GM19395 (cell line): ENCODE measurements at regions not wholly inside any gene's neighbourhood (a gene's known extent, or its start where the extent isn't known, plus 50 kb on each side); places are given as distances from the start of the nearest gene placed in this dataset.

ENCODE experiments used
- ATAC-seq: cut with Tn5 transposase; IDR thresholded peaks from one replicate; pipeline ENCODE4 v1.9.1; 2021; ENCODE audit warnings: mild to moderate bottlenecking, moderate library complexity; ENCODE audit not compliant: unreplicated experiment

DNA sequence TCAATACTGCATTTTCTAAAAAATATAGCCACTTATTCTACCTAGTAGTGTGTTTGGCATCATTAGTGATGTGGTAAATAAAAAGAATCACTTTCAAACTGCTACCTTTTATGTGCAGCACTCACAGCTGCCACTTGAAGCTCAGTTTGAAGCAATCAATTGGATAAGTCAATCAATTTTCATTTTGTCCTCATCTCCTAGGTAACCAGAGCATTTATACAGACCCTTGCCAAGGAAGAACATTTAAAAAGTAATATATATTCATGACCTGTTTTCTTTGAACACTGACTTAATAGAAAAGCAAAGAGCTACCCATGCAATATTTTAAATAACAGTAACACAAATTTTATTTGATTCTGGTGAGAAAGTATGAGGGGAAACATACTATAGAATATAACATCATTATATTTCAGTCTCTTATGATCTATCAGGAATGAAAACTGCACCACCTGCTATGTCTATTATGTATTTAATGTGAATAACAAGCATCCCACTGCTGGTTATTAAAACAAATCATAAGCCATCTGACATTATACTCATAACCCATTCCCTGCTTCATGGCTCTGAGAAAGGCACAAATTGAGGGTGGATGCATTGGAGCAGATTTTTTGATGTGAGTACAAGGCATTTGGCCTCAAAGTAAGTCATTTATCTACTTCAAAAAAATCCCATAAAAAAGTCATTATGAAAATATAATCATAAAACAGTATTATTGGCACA is 168.4 kb upstream of the C21orf91 start:
- no peak for ATAC-seq

DNA sequence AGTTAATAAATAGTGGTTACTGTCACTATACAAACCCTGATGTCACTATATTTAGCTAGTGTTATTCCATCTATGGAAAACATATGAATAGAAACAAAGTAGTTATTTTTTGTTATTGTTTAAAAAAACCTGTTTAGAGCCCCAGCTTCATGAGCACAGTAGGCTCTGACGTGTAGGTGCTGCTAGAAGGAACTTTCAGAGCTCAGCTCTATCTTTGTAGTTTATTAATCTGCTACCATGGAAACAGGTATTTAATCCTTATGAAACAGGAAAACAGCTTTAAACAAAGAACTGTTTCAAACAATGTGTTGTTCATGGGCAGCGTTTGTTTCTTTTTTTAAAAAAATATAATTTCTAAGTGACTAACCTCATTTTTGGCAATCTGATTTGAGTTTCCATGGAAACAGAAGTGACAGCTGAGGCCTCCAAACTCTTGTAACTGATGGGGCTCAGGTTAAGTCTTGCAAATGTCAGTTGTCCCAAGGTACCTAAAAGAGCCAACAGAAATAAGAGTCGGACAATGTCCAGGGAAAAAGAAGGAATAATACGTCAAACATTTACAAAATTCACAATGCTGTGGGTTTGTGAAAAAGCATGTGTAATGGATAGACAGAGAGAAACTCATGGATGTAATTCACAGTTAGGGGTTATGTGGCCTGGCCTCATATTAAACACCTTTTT is 162.0 kb upstream of the C21orf91 start:
- ATAC-seq, result no peak

DNA sequence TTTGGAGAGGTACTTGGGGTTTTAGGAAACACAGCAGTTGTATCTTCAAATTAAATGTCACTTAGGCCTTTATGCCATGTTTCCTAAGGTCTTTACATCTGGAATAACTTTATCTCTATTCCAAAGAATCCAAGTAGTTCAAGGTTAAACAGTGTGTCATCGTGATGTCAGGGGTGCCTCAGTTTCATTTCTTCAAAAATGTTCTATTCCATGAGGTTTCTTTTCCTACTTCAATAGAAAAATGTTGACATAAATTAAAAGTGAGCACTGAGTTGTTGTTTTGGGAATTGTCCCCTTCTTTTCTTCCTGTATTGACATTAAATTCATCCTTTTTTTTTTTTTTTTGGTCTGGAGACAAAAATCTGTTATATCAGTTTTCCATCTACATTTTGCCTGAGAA is 160.6 kb upstream of the C21orf91 start:
- ATAC-seq, result no peak

DNA sequence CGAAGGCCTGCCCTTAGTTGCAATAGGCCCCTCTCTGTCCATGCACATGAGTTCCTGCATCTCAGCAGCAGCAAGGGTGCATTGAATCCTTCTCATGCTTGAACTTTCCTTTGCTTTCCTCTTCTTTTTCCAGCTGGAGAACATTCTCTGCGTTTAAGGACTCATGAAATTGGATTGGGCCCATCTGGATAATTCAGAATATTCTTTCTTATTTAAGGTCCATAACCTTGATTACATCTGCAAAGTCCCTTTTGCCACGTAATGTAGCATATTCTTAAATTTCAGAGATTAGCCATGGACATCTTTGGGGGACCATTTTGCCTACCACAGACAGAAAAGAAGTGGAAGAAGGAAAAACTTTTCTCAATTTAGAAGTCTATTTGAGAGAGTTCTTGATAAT is 159.7 kb upstream of the C21orf91 start:
- ATAC-seq, result no peak

- no peak for ATAC-seq
Measured at GRCh38 chr21:17976691-17977090, 157.5 kb upstream of the C21orf91 start.

DNA sequence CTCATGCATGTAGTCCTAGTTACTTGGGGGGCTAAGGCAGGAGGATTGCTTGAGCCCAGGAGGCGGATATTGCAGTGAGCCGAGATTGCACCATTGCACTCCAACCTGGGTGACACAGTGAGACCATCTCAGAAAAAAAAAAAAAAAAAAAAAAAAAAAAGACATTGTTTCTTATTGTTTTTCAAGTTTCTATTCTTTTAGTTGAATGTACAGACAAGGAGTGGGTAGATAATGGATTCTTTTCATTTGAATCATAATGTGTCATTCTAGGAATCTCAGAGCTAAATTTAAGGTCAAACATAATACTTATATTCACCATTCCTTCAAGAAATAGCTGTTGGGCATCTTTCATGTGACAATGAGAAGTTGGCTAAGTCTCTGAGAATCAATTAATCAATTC is 157.0 kb upstream of the C21orf91 start:
- ATAC-seq, result no peak

DNA sequence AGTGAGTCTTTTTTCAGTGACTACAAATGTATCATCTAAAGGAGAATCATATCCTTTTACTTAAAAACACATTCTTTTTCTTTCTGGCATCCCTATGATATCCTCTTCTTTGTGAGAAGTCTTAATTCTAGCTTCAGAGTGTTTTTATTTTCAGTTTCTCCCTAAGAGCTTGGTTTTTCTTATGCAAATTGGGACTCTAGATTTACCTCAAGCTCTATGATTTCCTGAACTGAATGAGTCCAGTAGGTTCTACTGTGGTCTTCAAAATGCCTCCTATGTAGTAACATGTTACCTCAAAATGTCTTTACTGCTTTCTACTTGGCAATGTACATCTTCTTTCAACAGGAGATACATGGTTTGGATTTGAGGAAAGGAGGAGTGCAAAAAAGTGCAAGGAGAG is 148.2 kb upstream of the C21orf91 start:
- no peak for ATAC-seq

DNA sequence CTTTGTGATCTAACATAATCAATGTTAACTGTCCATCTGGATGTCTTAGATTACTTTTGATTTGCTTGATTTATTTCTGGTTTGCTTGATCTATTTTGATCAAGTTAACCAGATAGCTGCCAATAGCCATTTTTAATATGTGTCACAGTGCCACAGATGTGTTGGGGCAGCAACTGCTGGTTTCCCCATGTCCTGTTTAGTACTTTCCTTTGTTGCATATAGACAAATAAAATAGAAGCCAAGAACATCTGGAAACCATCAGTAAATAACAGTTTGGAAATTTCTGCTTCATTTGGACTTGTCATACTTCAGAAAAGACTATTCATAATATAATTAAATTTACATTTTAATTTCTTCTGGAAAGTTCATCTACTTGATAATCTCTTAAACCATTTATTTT is 145.6 kb upstream of the C21orf91 start:
- no peak for ATAC-seq

- no peak for ATAC-seq
Measured at GRCh38 chr21:17964199-17964598, 145.0 kb upstream of the C21orf91 start.

- ATAC-seq, result no peak
Measured at GRCh38 chr21:17950591-17950990, 131.4 kb upstream of the C21orf91 start.

- no peak for ATAC-seq
Measured at GRCh38 chr21:17949421-17949820, 130.3 kb upstream of the C21orf91 start.

GRCh38 chr21:17947531-17947930 is 128.4 kb upstream of the C21orf91 start:
- no peak for ATAC-seq

DNA sequence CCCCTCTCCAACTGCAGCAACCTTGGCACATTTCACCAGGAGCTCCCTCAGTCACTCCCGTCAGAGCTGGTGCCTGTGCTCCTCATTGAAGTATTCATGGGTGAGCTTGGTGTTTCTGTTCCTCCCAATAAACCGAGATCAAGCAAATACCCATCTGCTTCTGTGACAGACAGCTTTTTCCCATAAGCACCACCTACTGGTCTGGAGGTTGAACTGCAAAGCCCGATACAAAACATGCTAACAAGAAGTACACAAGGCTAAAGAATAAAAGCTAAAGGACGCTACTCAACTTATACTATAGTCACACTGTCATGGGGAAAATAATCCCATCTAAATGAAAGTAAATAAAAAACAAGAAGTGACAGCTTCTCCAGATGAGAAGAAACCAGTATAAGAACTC is 111.9 kb upstream of the C21orf91 start:
- ATAC-seq, result peak; percentile 61

DNA sequence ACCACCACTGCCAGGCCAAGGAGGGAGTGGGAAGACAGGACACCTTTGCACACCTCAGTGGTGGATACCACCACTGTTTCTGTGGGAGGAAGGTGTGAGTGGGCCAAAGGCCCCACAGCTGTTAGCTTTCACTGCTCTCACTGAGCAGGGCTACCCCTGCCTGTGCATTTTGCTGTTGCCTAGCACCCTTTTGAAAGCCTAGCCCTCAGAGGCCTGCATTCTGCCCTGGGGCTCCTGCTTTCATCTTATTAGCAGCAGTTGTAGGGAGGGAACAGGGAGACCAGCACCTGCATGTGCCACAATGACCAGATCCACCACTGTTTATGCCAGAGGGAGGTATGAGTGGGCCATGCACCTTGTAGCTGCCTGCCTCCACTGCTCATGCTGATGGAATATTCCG is 110.9 kb upstream of the C21orf91 start:
- no peak for ATAC-seq

DNA sequence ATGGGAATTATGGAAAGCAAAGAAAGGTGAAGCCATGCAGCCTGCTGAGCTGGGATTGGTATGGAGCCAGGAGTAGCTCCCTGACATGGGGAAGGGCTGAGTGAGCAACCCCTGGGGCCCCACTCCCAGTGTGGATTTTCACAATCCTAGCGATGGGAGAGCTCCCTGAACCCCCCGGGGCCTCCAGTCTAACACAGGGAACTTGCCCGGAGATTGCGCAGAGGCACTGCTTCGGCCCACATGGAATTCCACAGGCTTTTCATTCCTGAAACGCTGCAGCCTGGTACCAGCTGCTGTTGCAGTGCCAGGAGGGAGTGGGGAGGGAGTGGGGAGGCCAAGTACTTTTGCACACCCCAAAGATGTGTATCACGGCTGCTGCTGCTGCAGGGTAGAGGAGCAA is 110.4 kb upstream of the C21orf91 start:
- ATAC-seq, result no peak

DNA sequence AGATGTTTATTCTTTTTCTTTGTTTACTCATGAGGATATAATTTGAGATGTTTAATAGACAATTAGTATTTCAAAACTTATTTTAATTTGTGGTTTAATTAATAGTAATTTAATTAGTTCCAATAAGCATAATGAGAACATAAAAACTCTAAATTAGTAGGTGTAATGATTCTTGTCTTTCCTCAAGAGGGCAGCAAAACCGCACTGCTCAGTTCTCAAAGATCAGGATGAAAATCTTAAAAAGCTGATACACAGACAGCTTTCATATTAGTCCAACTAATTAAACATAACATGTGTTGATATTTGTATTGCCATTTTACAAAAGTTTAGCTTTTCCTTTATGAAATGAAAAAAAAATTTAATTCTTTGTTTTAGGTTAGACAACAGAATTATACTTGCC is 106.7 kb upstream of the C21orf91 start:
- ATAC-seq, result no peak

DNA sequence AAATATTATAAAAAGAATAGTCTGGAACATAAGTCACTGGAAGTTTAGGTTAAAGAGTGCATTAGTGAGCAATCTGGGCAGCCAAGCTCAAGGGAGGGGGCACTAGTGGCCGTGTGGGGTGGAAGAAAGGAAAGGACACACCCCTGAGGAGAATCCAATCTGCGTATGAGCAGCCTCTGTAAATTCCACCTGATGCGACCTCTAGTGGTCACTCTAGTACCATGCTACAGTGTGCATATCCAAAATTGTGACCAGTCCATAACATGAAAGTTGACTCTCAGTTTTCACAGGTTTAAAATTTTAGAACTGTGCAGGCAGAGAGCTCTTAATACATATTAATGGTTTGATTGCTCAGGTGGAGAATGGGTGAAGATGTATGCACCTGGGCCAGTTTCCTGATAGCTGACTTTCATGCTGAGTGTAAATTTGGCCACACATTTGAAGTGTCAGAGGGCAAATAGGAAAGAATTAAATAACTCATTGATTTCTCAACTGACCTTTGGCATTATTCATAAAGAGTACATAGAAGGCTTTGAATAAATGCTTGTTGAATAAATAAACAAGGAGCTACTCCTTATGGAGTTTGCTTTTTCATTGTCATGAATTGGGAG is 105.9 kb upstream of the C21orf91 start:
- peak; percentile 98 for ATAC-seq

DNA sequence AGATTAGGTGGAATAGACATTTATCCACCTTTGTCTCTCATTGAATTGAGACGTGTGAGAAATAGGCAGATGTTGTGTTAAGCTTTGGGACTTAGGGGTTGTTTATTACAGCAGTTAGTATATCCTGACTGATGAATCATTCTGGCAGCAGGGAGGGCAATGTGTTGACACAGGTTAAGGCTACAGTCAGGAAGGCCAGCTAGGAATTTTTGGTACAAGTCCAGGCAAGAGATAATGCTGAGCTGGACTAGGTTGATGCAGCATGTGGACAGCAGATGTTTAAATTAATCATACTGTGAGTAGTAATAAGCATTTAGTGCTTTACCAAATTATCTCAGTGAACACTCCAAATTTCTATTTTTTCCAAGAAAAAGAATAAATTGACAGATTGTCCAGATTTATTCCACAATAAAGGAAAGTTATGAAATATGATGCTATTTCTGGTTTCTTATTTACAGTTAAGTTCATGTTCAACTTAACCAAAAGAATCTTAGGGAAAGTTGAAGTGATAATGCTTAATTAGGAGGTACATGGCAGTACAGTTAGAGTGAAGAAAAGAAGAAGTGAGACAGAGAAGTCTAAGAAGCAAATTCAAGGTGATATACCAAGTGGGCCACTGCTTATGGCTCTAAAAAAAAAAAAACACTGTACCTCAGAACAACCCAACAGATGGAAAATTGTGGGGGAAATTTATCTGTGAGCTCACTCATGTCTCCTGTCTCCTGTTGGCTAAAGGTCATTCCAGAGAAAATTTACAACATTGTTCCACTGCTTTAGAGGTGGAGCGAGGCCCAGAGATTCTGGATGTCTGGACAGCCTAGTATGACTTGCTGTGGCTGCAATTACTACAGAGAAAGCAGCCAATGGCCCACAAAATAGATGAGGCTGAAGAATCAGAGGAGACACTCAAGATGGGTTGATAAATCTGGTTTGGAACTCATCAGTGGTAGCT is 102.7 kb upstream of the C21orf91 start:
- ATAC-seq, result no peak

DNA sequence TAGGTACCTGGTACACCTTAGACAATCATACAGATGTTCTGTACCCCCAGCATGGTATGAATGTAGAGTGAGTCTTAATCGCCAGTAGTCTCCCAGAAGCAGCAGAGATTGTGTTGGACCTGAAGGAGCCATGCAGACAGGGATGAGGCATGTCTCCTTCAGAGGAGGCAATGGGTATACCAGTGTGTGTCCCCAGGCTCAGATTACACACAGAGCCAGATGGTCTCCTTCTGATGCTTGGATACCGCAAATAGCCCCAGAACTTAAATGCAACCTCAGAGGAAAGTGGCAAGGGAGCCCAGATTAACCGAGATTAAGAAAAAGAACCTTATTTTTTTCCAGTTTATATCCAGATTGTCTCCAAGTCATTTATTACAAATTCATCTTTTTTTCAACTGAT is 96.8 kb upstream of the C21orf91 start:
- no peak for ATAC-seq

DNA sequence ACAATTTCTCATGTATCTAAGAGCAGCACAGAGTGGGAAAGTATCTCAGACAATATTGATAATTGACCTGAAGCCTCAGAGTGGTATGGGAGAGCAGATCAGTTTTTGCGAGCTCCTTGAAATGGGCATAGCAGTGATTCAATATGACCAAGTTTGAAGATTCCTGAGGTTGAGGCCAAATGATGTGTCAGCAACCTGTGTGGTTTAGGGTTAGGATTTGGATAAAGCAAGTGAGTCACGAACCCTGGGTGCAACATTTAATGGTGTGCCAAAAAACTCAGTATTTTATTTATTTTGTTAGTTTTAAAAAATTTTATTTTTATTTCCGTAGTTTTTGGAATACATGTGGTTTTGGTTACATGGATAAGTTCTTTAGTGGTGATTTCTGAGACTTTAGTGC is 92.5 kb upstream of the C21orf91 start:
- ATAC-seq, result no peak

- no peak for ATAC-seq
Measured at GRCh38 chr21:17903929-17904639, 84.9 kb upstream of the C21orf91 start.
